ENCODE measurements at regions not wholly inside any gene's neighbourhood (a gene's known extent, or its start where the extent isn't known, plus 50 kb on each side); places are given as distances from the start of the nearest gene placed in this dataset.

DNA sequence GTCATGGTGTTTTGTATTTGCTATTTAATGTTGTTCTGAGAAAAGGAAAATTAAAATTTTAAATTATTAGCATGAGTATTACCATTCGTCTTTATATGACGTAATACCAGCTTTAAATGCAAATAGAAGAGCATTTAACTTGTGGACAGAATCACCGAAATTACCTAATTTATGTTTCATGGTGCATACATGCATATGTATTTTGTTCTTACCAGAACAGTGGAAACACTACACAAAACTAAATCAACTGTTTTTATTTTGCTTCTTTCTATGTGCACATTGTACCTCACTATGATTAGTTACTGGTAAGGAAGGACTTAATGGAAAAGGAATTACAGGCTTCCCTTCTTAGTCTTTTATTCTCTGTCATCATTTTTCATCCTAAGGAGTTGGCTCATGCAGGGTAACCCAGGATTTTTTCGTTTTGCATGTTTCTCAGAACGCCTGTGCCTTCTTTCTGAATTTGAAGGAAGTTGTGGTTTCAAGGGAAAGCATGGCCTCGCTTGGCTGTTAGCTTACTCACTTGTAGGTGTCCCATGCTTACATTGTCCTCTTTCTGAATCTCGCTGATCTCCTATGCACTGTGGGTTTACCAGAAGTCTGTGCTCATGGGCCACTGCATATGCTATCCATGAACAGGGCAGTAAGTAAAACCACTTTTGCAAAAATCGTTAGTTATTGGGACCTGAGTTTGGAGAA, 300.0 kb upstream of the PUDP start:
- TF ChIP-seq CTCF (IDR thresholded peaks at IDR 0.05) (no peak), POLR2AphosphoS5 (IDR thresholded peaks at IDR 0.05) (no peak)
